GM11168 (cell line): ENCODE measurements at regions not wholly inside any gene's neighbourhood (a gene's known extent, or its start where the extent isn't known, plus 50 kb on each side); places are given as distances from the start of the nearest gene placed in this dataset.

Experiments
- in situ Hi-C: fragments of 300-500 bp; cut with MboI; formaldehyde crosslinking; loops from one replicate; pipeline ENCODE4 v1.12.0; 2022; ENCODE audit warnings: low sequenced_read_pairs; ENCODE audit not compliant: unreplicated experiment

- in situ Hi-C loops: no loop called here
Observed at GRCh38 chr1:98386675-98387440, 274.7 kb upstream of the SNX7 start.

- in situ Hi-C loops: no loop called here
Observed at GRCh38 chr1:98385652-98386051, 275.9 kb upstream of the SNX7 start.

- in situ Hi-C loops: no loop called here
Observed at GRCh38 chr1:98384461-98385141, 276.9 kb upstream of the SNX7 start.

- in situ Hi-C loops: no loop called here
Observed at GRCh38 chr1:98382986-98383740, 278.4 kb upstream of the SNX7 start.

GRCh38 chr1:98382586-98382985, 278.9 kb upstream of the SNX7 start:
- in situ Hi-C loops: no loop called here

GRCh38 chr1:98374098-98374497, 287.4 kb upstream of the SNX7 start:
- in situ Hi-C loops: no loop called here

GRCh38 chr1:98373056-98373455, 288.5 kb upstream of the SNX7 start:
- in situ Hi-C loops: no loop called here

- in situ Hi-C loops: no loop called here
Observed at GRCh38 chr1:98371764-98372163, 289.8 kb upstream of the SNX7 start.

GRCh38 chr1:98369463-98369862, 292.1 kb upstream of the SNX7 start:
- in situ Hi-C loops: no loop called here

GRCh38 chr1:98368995-98369394, 292.5 kb upstream of the SNX7 start:
- in situ Hi-C loops: no loop called here

GRCh38 chr1:98367426-98367825, 294.1 kb upstream of the SNX7 start:
- in situ Hi-C loops: no loop called here

- in situ Hi-C loops: no loop called here
Observed at GRCh38 chr1:98366343-98366742, 295.2 kb upstream of the SNX7 start.

- in situ Hi-C loops: no loop called here
Observed at GRCh38 chr1:98364544-98364943, 297.0 kb upstream of the SNX7 start.

GRCh38 chr1:98360864-98361263, 300.7 kb upstream of the SNX7 start:
- in situ Hi-C loops: no loop called here

- in situ Hi-C loops: no loop called here
Observed at GRCh38 chr1:98355656-98356383, 305.7 kb upstream of the SNX7 start.

- in situ Hi-C loops: no loop called here
Observed at GRCh38 chr1:98352378-98352777, 309.1 kb upstream of the SNX7 start.

- in situ Hi-C loops: no loop called here
Observed at GRCh38 chr1:98351561-98351960, 310.0 kb upstream of the SNX7 start.

GRCh38 chr1:98345417-98345816, 316.1 kb upstream of the SNX7 start:
- in situ Hi-C loops: no loop called here

GRCh38 chr1:98344731-98345130, 316.8 kb upstream of the SNX7 start:
- in situ Hi-C loops: no loop called here

GRCh38 chr1:98342566-98342965, 319.0 kb upstream of the SNX7 start:
- in situ Hi-C loops: no loop called here

GRCh38 chr1:98340511-98340910, 321.0 kb upstream of the SNX7 start:
- in situ Hi-C loops: no loop called here
